Dermis microvascular lymphatic vessel endothelial cell (primary cell): ENCODE measurements at regions not wholly inside any gene's neighbourhood (a gene's known extent, or its start where the extent isn't known, plus 50 kb on each side); places are given as distances from the start of the nearest gene placed in this dataset.

ENCODE experiments used
- DNase-seq, 2 donors: peaks; one replicate each; pipeline versions ENCODE4 v3.0.0 to v3.0.0-alpha.2; 2010; ENCODE audit warnings: low read depth in 2 of 2

DNA sequence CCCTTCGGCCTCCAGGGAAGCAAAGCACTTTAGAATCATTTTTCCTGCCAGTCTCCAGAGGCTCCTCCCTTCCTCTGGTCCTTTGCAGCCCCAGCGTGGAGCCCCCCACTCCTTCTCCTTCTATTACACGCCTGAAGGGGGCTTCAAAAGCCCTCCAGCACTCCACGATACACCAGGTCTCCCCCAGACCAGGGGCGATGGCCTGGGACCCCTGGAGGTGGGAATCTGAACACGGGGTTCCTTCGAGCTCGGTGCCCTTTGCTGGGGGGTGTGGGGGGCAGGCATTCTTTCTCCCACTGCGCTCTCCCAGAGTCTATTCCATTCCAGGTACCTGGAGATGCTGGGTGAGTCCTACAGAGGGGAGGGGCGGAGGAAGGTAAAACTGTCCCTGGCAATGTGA lies 97.6 kb downstream of the HMX1 start:
- DNase-seq: no peak

DNA sequence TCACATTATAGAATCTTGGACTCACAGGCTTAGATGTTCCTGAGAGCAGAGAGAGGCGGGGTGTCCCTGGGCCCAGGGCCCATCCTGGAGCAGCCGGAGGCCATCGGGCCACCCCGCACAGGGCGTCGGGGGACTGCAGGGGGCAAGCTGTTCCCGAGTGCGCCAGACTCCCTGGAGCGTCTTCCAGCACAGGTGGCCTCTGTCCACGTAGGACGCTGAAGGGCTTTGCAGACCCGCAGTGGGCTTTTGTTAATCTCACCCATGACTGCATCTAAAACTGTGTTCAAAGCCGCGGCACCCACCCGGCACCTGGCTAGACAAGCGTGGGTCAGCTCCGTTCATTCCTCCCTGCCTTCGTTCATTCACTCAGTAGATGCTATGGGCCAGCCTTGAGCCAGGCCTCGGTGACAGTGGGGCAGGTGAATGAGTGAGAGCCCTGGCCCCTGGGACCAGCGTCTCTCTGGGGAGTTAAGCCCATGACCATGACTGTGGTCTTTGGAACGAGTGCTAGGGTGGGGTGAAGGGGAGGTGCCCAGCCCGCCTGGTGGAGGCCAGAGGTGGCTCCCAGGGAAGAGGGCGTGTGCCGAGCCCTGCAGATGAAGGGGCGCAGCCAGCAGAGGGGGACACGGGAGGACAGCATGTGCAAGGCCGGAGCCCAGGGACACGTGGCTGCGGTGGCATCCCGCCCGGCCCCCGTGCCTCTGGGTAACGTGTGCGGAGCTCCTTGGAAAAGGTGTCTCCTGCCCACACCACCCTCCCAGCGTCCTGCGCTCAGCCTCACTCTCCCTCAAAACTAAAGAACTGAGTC lies 98.3 kb downstream of the HMX1 start:
- DNase-seq: no peak

DNA sequence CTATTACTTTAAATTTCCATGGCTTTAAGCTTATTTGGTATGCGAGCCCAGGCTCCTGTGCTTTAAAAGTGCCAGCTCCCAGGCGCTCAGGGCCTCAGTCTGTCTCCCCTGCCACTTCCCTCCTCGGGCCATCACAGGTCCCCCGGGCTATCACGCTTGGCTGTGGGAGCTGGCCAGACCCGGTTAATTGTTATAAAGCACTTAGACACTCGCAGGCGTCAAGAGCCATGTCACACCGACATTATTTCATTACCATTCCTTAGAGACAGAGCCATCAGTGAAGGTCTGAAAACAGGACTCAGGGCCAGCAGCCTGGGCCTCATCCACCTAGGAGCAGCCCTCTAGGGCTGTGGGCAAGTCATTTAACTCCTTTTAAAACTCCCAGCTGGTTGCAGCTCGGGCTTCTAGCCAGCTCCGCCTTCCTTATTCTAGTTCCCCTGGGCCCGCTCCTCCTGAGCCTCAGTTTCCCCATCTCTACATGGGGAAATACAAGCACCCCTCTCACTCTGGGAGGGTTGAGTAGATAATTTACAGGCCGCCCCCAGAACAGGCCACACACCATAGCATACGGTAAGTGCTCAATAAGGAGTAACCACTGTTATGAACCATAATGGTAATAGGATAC lies 99.0 kb downstream of the HMX1 start:
- no peak for DNase-seq

DNA sequence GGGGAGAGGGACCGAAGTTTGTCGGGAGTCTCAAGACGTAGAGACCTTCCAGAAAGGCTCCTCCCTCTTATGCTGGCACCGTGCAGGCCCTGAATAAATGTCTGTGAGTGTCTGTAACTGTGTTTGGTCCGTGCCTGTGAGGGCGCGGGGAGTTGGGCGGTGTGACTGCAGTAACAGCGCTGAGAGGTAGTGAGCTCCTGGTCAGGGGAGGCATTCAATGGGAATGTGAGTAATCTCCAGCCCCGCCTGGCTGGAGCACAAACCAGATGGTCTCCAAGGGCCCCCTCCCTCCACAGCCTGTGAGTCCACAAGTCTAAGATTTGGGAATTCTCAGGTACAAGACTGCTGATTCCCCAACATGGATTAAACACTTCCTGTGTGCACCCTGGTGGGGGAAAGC lies 100.0 kb downstream of the HMX1 start:
- no peak for DNase-seq

DNA sequence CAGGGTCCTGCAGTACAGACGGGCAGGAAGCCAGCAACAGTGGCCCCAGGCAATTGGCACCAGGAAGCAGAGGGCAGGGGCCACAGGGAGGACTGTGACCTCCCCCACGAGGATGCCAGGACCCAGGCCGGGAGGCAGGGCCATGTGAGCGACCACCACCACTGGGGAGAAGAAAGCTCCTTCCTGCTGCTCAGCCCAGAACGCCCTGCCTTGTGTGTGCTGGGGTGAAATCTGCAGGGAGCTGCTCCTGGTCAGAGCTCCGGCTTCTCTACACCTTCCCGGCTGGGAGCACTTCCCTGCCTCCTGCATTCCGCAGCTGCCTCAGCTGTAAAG lies 100.4 kb downstream of the HMX1 start:
- DNase-seq: no peak

DNA sequence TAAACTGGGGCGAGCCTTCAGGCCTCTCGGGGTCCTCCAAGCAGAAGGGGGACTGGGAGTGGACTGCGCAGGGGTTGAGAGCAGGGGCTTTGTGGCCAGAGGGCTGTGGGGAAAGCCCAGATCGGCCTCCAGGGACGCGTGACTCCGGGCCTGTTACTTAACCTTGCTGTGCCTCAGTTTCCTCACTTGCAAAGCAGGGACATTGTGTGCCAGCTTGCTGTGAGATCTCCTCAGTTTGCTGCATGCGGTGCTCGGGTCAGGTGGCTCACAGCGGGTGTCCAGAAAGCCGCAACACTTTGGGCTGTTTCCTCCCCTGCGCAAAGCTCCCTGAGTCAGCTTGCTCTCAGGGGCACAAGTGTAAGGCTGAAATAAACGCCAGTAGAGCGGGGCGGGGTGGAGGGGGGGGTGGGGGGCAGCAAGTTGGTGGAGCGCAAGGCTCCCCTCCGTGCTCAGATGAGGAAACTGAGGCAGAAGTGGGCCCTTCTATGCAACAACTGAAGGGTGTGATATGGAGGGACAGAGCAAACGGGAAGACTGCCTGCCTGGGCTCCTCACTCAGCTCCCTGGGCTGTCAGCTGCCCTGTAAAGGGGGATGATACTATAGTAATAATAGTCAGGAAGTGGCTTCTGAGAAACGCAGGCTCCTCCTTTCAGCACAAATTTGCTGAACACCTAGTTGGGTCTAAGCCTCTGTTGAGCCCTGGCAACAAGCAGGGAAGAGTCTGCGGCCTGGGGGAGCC lies 101.0 kb downstream of the HMX1 start:
- DNase-seq: no peak

DNA sequence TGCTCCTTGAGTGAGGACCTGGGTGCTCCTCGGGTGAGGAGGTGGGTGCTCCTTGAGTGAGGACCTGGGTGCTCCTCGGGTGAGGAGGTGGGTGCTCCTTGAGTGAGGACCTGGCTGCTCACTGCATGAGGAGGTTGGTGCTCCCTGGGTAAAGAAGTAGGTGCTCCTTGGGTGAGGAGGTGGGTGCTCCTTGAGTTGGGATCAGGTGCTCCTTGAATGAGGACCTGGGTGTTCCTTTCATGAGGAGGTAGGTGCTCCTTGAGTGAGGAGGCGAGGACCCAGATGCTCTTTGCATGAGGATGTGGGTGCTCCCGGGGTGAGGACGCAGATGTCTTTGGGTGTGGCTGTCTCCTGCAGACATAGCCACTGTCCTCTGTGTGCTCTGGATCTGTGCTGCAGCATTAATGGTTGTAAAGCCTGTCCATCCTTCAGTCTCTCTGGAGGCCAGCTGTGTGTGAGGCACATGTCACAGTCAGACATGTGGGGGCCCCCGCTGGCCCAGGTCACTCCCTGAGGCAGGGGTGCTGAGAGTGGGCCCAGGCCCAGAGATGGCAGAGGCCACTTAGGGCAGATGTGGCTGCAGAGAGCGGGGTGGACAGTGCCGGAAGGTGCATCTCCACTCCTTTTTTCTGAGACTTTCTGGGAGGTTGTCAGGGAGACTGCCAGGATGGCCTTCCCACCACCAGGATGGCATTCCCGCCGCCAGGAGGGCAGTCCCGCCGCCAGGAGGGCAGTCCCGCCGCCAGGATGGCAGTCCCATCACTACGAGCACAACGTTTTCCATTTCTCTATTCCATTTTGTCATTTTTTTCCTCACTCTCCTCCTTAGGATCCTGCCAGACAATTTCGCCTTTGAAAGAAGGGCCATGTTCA lies 101.8 kb downstream of the HMX1 start:
- DNase-seq: no peak

DNA sequence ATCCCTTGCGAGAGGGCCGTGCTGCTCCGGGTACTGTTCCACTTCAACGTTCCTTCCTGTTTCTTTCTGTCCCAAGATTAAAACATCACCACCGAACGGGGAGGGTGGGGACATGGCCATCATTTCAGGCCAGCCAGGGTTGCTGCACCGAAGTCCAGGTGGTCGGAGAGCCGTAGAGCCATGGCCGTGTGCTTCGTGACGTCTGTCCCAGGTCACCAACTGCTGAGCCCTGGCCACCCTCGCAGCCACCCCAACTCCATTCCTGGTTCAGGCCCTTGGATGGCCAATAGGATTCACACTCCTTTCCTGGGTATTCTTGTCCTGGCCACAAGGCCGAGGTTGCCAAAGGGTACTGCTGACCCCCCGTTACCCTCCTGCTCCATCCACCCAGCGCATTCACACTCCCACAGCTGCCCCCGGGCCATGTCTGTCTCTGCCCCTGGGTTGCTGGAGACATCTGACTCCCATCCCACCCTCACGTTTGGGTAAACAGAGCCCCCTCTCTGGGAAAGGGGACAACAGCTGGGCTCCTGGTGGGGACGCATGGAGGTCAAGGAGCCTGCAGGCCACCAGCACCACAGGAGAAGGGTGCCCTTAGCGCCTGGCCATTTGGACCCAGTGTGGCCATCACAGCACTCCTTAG lies 103.2 kb downstream of the HMX1 start:
- no peak for DNase-seq

DNA sequence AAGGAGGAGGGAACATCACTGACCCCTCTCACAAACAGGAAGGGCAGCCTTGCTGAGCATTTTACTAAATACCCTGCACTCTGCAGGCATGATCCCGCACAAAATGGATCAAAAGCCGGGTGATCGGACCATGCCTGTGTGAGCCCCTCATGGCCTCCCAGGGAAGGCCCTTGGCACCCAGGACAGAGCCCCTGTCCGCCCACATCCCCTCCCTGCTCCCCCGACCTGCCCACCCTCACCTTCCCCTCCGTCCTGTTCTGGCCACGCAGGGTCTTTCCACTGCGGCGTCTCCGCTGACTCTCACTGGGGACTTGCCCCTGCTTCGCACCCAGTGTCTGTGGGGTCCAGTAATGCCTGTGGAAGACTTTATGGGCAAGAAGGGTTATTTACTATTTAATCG lies 105.0 kb downstream of the HMX1 start:
- no peak for DNase-seq

DNA sequence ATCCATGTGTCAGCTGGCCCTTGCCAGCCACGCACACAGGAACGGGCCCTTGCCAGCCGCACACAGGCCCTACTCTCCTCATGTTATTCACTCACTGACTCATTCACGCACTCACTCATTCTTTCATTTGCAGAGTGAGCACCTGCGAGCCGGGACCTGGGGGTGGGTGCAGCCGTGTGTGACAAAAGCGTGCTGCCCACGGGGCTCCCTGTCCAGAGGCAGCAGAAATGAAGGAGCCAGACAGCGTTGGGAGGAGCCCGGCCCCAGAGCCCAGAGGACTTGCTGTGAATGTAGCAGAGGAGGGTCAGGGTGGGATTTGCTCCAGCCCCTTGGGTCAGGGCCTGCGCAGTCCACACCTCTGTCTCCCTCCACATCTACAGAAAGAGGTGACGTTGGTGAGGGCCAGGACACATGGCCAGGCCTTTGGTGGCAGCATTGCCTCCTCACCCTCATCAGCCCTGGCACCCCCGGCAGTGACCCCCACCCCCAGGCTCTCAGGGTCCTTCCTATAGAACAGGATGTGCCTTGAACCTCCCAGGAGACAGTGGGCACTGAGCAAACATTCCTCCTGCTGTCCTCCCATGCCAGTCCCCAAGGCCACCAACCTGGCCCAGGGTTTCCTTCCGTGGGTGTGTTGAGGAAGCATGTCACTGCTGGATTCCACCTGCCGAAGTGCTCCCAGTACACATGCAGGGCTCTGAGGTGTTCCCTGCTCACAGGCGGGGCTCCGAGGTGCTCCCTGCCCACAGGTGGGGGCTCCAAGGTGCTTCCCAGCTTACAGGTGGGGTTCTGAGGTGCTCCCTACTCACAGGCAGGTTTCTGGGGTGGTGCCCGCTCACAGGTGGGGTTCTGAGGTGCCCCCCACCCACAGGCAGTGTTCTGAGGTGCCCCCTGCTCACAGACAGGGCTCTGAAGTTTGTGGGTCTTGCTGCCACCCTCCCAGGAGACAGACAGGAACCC lies 105.7 kb downstream of the HMX1 start:
- no peak for DNase-seq

DNA sequence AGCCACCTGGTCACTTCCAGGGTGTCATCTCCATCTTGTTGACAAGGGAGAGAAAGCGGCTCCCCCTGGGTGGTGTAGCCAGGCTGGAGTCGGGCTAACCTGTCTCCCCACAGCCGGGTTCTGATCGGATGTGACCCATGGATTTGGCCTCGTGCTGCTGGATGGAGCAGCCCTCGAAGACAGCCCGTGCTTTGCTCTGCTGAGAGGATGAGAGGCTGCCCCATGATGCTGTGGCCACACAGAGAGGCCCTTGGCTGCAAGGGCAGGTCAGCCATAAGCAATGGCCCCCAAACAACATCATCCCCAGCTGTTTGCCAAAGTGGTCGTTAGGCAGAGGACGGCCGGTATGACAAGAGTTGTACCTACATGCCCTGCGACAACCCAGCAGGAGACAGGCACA lies 106.6 kb downstream of the HMX1 start:
- no peak for DNase-seq

DNA sequence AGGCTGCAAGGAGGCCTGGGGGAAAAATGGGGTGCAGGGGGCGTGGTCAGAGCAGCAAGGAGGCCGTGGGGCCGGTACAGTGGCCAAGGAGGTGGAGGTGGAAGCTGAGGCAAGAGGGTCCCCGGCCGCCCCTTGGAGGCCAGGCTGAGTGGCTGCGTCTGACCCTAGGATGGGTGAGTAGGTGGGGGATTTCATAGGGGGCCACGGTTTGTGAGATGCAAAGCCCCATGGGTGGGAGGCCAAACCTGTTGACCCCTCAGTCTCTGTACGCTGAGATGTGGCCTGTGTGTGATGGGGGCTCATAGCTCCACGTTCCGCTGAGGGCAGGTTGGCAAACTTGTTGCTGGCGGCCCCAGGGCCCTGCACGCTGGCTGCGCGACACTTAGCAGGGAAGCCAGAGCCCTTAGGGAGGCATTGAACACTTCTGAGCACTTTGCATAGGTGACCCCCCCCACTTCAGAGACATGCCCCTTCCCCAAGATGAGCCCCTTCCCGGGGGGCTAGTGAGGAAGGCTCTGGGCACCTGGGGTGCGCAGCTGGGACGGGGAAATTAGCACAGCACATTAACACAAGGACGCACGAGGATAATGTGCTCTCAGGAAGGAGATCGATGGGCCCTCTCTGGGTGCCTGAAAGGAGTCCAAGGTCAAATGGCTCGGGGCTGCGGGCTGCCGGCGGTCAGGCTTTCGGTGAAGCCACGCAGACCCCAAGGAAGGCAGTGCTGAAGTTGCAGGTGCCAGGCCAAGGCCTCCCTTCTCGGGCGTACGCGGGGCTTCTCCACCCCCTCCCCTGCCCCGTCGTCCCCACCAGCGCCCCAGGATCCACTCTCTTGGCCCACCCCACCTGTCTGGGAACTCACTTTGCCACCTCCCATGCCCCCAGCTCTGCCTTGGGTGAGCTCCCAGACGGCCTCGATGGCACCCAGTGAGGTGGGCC lies 107.4 kb downstream of the HMX1 start:
- DNase-seq: no peak

DNA sequence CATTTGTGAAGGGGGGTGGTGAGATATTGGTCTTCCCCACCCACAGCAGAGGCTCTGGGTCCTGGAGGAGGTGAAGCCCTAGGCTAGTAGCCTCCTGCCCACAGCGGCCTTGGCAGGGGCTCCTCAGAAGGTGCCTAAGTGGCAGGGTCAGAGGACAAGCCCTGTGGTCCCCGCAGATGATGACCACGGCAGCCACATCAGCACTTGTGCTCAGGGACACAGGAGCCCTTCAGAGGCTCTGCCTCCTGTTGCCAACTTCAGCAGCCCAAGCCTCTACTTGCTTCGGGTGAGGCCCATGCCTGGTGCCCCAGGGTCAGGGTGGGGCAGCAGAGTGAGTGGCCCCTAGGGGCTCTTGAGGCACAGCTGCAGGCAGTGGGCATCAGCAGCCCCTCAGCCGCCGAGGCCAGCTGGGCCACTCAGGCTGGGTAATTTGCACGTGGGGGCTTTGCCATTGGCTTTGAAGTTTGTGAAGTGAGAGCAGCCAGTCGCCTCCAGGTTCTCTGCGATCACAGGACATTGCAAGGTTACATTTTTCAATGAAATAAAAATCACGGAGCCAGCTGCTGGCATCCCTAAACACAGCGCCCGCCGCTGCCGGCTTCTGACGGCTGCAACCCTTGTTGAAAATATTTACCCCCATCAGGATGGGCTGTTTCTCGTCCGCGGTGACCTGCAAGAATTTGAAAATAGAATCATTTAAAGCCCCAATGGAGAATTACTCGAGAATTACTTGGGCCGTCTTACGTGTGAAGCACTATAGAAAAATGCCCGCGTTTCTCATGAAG lies 108.5 kb downstream of the HMX1 start:
- no peak for DNase-seq

DNA sequence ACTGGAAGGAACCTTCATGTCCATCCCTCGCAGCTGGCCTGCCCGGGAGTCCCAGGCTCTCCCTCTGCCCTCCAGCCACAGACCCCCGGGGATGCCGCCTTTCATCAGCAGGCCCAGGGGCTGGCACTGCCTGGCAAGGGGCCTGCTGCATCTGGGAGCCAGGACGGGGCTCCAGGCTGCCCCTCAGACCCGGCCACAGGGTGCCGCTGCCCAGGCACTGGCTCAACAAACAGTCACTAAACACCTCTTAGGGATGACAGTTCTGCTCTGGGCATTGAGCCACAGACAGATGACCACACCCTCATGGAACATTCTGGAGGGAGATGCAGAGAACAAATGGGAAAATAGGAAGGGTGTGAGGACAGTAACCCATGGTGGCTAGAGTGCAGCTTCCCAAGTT lies 109.3 kb downstream of the HMX1 start:
- no peak for DNase-seq

DNA sequence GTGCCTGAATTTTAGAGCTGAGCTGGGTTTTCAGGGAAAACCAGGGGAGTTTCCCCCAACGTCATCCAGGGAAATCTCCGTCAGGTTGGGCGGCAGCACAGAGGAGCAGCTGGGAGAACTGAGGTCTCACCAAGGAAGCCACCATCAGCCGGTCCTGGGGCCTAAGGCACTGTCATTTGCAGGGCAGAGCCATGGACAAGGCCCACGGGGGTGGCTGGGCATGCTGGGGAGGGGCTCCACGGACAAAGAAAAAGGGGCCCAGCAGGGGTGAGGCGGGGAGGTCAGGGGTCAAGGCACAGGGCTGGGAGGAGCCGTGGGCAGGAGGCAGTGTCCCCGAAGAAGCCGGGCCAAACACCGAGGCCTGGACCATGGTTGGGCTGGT lies 109.8 kb downstream of the HMX1 start:
- no peak for DNase-seq

DNA sequence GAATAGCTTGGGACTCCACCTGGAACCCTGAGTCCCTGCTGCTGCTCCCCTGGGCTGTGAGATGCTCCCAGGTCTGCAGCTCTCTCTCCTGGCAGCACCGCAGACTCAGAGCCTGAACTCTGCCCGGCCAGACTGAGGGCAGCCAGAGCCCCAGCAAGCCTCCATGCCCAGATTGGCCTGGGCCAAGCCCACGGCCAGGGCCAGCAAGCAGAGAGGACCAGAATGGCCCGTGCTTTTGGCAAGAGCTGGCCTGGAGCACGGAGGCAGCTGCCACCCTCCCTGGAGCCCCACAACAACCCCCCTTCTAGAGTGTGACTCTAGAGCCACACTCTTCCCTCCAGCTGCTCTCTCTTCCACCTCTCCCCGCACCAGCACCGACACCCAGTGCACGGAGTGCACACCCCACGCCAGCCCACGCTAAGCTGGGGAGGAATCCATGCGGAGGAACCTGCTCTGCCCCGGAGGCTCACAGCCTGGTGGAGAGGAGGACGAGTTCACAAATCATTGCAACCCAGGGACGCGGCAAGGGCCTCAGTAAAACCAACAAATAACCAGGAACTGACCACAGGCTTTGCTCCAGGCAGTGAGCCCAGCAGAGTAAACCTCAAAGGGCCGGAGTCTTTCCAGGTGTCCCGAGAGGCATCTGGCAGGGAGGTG lies 110.3 kb downstream of the HMX1 start:
- no peak for DNase-seq

DNA sequence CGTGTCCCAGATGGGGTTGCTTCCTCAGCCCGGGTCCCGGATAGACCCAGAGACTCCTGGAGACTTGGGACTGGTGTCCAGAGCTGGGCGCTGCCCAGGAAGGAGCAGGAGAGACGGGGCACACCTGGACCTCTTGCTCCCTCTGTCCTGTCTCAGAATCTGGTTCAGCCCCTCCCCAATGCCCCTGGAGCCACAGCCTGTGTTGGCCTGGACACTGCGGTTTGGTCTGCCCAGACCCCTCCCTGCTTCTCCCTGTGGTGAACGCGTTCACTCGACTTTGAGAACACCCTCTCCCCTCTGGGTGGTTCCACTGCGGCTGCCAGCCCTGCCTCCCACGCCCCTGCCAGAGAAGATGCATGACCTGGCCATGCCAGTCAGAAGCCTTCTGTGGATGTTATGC lies 111.1 kb downstream of the HMX1 start:
- DNase-seq: no peak

DNA sequence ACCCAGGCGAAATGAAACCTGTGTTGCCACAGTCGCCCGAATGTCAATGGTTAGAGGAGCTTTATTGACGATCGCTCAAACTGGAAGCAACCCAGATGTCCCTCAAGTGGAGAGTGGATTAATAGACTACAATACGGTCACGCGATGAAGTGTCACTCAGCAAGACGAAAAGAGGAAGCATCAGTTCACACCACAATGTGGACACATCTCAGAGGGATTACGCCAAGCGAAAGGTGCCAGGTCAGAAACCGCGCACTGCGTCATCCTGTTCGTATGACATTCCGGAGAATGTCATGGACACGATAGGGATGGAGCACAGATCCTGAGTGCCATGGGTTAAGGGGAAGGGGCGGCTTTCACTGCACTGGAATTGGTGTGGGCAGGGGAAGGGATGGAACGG lies 111.7 kb downstream of the HMX1 start:
- DNase-seq: no peak
